Posterior cingulate gyrus (tissue), 11 donors: ENCODE measurements at regions not wholly inside any gene's neighbourhood (a gene's known extent, or its start where the extent isn't known, plus 50 kb on each side); places are given as distances from the start of the nearest gene placed in this dataset.
"Not testable (repeated sequence)": the region's sequence is repeated elsewhere in the genome, so short reads cannot be mapped to it uniquely, and the experiment has no call there.

ENCODE experiments used
- DNase-seq, 10 donors: peaks; one replicate each; pipeline versions ENCODE4 v3.0.0 to v3.0.0-alpha.2; 2020 to 2021; ENCODE audit warnings: mixed read lengths in 3 of 10
- intact Hi-C: fragments of 100-400 bp; cut with DNase I; formaldehyde crosslinking; loops from one replicate; pipeline ENCODE4 v1.15.1; 2023

GRCh38 chr16:31975826-31976419 is 102.3 kb downstream of the ZNF267 start:
- peak in 1 of 10 donors; percentile 31 for DNase-seq
- intact Hi-C loops = not testable (repeated sequence)

- intact Hi-C loops = not testable (repeated sequence)
- DNase-seq = peak in 1 of 10 donors; percentile 34
Measured at GRCh38 chr16:31978463-31978862, 104.9 kb downstream of the ZNF267 start.

DNA sequence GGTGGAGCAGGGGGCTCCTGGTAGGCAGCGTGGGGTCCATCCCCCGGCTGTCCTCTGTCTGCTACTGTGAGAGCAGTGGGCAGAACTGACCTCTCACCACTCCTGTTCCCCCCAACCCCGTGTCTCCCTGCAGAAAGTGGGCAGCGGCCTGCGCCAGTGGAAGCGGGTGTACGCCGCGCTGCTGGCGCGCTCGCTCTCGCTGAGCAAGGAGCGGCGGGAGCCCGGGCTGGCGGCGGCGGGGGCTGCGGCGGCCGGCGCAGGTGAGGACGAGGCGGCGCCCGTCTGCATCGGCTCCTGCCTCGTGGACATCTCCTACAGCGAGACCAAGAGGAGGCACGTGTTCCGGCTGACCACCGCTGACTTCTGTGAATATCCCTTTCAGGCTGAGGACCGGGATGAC is 108.1 kb downstream of the ZNF267 start:
- DNase-seq = peak in 2 of 10 donors; percentile 49
- intact Hi-C loops = not testable (repeated sequence)

GRCh38 chr16:31982986-31983385 is 109.4 kb downstream of the ZNF267 start:
- intact Hi-C loops = not testable (repeated sequence)

GRCh38 chr16:31983666-31984065 is 110.1 kb downstream of the ZNF267 start:
- peak in 1 of 10 donors; percentile 14 for DNase-seq
- intact Hi-C loops = not testable (repeated sequence)

More at GRCh38 chr16:31982986-31983385, 109.4 kb downstream of the ZNF267 start:
- peak in 1 of 10 donors; percentile 62 for DNase-seq

GRCh38 chr16:31986895-31987294 is 113.3 kb downstream of the ZNF267 start:
- intact Hi-C loops = not testable (repeated sequence)
- peak in 2 of 10 donors; percentile 35 to 57 for DNase-seq

GRCh38 chr16:31988595-31989581 is 115.3 kb downstream of the ZNF267 start:
- intact Hi-C loops = not testable (repeated sequence)
- DNase-seq = peak in 5 of 10 donors; percentile 27 to 69 (median 41)

- DNase-seq = peak in 2 of 10 donors; percentile 24 to 47
- intact Hi-C loops = not testable (repeated sequence)
Measured at GRCh38 chr16:31990261-31990660, 116.7 kb downstream of the ZNF267 start.

- DNase-seq = peak in 2 of 10 donors; percentile 54 to 55
- intact Hi-C loops = not testable (repeated sequence)
Measured at GRCh38 chr16:31990980-31991379, 117.4 kb downstream of the ZNF267 start.

DNA sequence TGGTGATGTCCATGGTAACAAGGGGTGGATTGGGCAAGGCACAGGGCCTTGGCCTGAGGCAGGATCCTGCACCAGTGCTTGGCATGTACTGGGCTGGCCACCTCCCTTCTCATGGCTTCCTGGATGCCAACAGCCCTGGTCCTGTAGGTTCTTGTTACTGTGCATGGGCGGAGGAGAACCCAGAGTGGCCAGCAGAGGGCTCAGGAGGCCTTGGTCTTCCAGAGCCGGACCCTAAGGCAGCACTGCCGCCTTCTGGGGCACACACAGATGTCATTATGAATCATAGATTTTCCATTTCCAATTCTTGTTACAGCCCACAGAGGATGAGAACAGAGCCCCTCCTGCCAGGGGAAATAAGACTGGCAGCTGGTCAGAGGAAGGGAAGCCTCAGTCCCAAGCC is 122.7 kb downstream of the ZNF267 start:
- peak in 1 of 10 donors; percentile 74 for DNase-seq
- intact Hi-C loops = not testable (repeated sequence)

GRCh38 chr16:32002496-32002895 is 128.9 kb downstream of the ZNF267 start:
- peak in 1 of 10 donors; percentile 66 for DNase-seq
- intact Hi-C loops = not testable (repeated sequence)

GRCh38 chr16:32003819-32004218 is 130.2 kb downstream of the ZNF267 start:
- peak in 1 of 10 donors; percentile 53 for DNase-seq
- intact Hi-C loops = not testable (repeated sequence)

DNA sequence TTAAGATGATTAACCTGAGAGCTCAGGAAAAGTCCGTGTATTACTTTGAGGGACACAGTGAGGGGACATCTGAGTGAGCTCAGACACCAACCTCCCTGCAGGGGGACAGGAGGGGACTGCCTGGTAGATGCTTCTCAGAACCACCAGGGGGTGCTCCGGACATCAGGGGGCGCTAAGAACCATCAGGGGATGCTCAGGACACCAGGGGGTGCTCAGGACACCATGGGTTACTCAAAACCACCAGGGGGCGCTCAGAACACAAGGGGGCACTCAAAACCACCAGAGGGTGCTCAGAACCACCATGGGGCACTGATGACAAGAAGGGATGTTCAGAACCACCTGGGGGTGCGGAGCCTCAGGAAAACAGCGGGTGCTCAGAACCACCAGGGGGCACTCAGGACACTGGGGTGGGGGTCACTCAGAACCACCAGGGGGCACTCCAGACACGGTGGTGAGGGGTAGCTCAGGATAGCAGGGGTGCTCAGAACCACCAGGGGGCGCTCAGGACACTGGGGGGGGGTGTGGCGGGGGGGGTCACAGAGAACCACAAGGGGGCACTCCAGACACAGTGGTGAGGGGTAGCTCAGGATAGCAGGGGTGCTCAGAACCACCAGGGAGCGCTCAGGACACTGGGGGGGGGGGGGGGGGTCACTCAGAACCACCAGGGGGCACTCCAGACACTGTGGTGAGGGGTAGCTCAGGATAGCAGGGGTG is 165.3 kb downstream of the ZNF267 start:
- intact Hi-C loops = not testable (repeated sequence)
- DNase-seq = peak in 2 of 10 donors; percentile 10 to 37

- intact Hi-C loops = not testable (repeated sequence)
Measured at GRCh38 chr16:32039919-32040318, 166.3 kb downstream of the ZNF267 start.

DNA sequence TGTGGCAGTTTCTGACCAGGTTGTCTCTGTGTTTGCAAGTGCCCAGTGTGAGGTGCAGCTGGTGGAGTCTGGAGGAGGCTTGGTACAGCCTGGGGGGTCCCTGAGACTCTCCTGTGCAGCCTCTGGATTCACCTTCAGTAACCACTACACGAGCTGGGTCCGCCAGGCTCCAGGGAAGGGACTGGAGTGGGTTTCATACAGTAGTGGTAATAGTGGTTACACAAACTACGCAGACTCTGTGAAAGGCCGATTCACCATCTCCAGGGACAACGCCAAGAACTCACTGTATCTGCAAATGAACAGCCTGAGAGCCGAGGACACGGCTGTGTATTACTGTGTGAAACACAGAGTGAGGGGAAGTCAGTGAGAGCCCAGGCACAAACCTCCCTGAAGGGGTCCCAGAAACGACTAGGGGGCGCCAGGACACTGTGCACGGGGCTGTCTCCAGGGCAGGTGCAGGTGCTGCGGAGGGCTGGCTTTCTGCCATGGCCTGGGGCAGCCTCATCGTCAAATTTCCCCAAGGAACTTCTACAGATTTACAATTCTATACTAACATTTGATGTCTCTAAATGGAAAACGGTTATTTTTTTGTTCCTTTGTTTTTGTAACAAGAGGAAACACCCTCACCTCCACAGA is 187.0 kb upstream of the TP53TG3D start:
- intact Hi-C loops = not testable (repeated sequence)
- DNase-seq = peak in 4 of 10 donors; percentile 7 to 57 (median 26)

More at GRCh38 chr16:32039919-32040318, 166.3 kb downstream of the ZNF267 start:
- not testable (repeated sequence) for DNase-seq

- intact Hi-C loops, DNase-seq: not testable (repeated sequence)
Measured at GRCh38 chr16:32071586-32071985, 181.5 kb upstream of the TP53TG3D start.

GRCh38 chr16:32083891-32084290 is 169.2 kb upstream of the TP53TG3D start:
- peak in 1 of 10 donors; percentile 28 for DNase-seq
- intact Hi-C loops = not testable (repeated sequence)

DNA sequence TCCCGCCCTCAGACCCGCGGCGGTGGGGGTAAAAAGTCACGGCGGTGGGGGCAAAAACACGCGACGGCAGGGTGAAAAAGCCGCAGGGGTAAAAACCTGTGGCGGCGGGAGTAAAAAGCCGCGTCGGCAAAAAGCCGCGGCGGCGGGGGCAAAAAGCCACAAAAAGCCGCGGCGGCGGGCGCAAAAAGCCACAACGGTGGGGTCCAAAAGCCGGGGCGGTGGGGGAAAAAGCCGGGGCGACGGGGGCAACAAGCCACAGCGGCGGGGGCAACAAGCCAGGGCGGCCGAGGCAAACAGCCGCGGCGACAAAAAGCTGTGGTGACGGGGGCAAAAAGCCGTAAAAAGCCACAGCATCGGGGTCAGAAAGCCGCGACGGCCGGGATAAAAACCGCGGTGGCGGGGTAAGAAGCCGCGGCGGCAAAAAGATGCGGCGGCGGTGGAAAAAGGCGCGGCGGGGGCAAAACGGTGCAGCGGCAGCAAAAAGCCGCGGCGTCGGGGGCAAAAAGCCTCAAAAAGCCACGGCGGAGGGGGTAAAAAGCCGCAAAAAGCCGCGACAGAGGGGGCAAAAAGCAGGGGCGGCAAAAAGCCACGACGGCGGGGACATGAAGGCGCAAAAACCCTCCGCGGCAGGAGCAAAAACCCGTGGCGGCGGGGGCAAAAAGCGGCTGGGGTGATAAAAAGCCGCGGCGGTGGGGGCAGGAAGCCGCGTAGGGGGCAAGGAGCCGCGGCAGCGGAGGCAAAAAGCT is 168.3 kb upstream of the TP53TG3D start:
- peak in 2 of 10 donors; percentile 12 to 42 for DNase-seq
- intact Hi-C loops = not testable (repeated sequence)
